Breast epithelium (tissue), 3 donors: ENCODE measurements at regions not wholly inside any gene's neighbourhood (a gene's known extent, or its start where the extent isn't known, plus 50 kb on each side); places are given as distances from the start of the nearest gene placed in this dataset.

Experiments used
- CTCF ChIP-seq, 3 donors: fragments of 450-650 bp; IDR thresholded peaks; one replicate each; pipeline ENCODE4 v1.5.1; 2016 to 2017; ENCODE audit warnings: antibody characterized with exemption in 3 of 3, mild to moderate bottlenecking in 3 of 3, moderate library complexity in 3 of 3
- POLR2A ChIP-seq: fragments of 450-650 bp; IDR thresholded peaks from one replicate; pipeline ENCODE4 v1.6.1; 2016; ENCODE audit warnings: antibody characterized with exemption, mild to moderate bottlenecking, moderate library complexity
- POLR2AphosphoS5 ChIP-seq, 3 donors: sonication (generic); formaldehyde crosslinking; IDR thresholded peaks; one replicate each; pipeline ENCODE4 v1.6.1; 2017; ENCODE audit warnings: antibody characterized with exemption in 3 of 3

DNA sequence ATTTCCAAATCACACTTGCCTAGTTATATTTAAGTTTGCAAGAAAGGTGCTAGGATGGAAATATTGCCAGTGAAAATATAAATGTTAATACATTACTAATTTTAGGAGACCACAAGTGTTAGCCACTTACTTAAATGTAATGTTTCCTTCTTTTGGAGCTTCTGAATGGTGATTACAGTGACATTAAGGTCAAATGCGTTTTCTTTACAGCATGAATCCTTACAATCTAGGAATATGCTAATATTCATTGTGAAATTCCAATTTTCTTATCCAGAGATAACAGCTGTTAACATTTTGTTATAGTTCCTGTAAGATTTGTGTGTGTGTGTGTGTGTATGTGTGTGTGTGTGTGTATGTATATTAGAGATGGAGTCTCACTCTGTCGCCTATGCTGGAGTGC, 70.2 kb upstream of the NUDT6 start:
- no peak for TF ChIP-seq CTCF (IDR thresholded peaks at IDR 0.05)
- no peak for TF ChIP-seq POLR2A
- no peak for TF ChIP-seq POLR2AphosphoS5 (IDR thresholded peaks at IDR 0.05)
